Stimulated activated CD8-positive, alpha-beta memory T cell treated with anti-CD3 and anti-CD28 coated beads, Interleukin-2, amount 100 ng/mL, for 1 hour (primary cell): ENCODE measurements at regions not wholly inside any gene's neighbourhood (a gene's known extent, or its start where the extent isn't known, plus 50 kb on each side); places are given as distances from the start of the nearest gene placed in this dataset.

ENCODE experiments used
- DNase-seq, 2 donors: peaks; one replicate each; pipeline ENCODE4 v3.0.0-alpha.2; 2020; ENCODE audit warnings: low read depth in 2 of 2

DNA sequence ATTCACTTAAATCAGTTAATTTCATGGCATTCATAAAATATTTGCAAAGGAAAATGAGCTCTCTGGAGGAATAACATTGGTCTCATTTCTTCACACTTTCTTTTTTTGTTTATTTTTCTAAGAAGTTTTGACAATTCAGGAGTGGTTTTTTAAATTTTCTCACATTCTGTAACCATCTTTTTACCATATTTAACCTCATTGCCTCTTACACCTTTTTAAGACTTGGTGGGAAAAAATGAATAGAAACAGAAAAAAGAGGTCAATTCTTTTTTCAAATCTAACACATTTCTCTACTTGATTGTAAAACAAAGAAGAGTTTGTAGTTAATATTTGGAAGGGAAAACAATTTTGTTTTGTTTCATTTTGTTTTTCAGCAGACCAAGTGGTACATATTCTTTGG is 1034.7 kb upstream of the RAG2 start:
- no peak for DNase-seq

DNA sequence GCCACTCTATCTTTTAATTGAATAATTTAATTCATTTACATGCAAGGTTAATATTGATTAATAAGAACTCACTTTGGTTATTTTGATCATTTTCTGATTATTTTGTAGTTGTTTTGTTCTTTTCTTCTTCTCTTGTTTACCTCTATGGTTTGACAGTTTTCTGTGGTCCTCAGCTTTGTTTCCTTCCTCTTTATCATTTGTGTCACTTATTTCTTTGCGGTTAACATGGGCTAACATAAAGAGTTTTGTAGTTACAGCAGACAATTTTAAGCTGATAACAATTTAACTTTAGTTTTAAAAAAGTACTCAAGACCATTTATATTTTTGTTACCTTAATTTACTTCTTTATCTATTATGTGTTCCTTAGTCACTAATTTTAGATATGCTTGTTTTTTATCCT is 1032.8 kb upstream of the RAG2 start:
- no peak for DNase-seq

DNA sequence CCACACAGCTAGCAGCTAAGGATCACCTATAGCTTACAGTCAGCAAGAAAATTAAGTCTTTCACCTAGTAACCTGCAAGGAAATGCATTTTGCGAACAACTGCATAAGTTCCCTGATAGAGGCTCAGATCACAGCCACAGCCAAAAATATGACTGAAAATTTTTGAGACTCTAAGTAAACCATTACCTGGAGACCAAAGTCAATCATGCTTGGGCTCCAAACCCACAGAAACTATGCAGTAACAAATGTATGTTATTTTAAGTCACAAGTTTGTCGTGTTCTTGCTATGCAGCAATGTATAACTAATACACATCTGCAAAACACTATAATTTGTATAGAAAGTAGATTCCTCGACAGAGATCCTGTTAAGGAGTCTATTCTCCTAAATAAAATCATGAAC is 1025.7 kb upstream of the RAG2 start:
- DNase-seq = no peak

DNA sequence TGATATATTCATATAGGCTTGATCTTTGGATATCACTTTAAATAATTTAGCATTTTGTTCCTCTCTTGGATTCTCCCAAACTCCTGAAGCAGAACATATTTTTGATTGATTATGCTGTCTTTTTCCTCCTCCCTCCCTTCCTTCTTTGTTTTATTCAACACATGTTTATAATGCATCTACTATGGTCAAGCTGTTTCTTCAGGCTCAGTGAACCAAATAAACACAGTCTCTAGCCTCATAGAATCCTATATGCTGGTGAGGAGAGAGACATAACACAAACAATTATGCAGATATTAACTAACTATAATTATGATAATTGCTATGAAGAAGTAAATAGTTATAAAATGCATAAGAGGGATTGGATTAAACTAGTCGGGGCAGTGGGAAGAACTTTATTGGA is 1023.6 kb upstream of the RAG2 start:
- no peak for DNase-seq

DNA sequence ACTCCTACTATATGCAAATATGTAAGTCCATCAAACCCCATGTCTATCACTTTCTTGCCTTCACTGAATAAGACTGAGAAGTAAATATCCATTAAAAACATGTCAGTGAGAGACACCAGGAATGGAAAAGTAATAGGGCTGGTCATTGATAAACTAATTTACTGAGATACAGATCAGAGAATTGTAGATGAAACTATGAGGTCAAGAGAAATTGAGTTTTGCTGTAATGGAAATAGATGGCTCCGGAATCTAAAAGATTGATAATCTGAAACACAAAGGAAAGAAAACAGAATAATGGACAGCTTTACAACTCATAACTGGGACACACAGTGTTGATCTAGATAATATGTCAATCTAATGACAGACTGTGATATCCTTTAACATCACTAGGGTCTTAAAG is 1018.3 kb upstream of the RAG2 start:
- DNase-seq = no peak

DNA sequence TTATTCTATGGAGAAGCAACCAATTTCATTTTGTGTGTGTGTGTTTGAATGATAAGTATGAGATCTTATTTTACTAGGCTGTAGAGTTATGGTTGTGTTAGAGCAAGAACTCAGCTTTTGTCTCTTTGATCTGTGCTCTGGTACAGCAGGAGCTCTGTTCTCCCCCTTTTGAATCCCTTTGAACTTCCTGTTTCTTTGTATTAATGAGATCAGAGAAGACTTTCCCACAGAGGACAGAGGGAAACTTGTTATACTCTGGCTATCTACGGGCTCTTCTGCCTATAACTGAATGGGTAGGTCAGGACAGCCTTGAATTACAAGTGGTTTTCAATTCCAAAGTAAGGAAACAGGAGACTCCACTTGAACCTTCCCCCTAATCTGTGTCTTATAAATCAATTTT is 1015.0 kb upstream of the RAG2 start:
- no peak for DNase-seq

DNA sequence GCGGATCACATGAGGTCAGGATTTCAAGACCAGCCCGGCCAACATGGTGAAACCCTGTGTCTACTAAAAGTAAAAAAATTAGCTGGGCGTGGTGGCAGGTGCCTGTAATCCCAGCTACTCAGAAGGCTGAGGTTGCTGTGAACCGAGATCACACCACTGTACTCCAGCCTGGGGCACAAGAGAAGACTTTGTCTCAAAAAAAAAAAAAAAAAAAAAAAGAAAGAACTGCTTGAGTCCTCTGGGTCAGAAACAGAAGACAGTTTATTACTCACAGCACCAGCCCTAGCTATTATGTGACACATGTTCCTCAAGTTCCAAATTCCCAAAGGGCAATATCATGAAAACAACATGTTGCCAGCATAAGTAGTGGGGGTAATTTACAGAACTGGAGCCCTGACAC is 1014.1 kb upstream of the RAG2 start:
- DNase-seq = no peak

DNA sequence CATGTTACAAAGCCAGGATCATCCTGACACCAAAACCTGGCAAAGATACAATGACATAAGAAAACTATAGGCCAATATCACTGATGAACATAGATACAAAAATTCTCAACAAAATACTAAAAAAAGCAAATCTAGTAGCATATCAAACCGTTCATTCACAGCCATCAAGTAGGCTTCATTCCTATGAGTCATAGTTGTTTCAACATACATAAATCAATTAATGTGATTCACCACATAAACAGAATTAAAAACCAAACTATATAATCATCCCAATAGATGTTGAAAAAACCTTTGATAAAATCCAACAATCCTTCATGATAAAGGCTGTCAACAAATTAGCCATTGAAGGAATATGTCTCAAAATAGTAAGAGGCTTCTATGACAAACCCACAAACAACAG is 1007.2 kb upstream of the RAG2 start:
- no peak for DNase-seq

DNA sequence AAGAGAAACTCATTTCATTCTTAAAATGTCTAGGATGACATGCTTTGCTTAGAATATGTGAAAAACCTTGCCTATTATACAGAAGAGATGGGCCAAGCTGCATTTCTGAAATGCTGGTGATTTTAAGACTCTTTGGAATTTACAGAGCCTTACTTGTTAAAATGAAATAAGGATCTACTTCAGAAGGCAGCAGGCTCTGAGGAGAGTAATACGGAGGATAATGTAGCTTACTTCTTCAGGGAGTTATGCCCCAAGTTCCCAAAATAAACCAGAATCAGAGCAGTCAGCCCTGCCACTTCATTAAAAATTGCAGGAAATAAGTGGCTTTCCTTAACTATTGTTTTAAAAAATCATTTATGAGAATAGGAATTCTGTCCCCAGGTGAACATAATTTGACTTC is 1000.3 kb upstream of the RAG2 start:
- no peak for DNase-seq

DNA sequence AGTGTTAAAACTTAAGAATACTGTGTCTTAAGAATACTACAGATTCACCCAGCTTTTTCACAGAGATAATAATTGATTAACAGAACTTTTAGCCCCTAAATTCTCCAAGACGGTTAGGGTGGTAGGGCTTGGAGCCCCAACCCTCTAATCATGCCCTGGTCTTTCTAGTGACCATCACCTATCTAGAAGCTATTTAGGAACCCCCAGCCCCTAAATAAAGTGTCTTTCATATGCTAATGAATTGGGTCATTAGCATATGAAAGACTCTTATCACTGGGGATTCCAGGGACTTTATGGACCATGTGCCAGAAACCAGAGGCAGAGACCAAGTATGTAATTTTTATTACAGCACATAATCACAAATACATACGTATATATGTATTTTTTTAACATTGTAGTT is 999.7 kb upstream of the RAG2 start:
- no peak for DNase-seq

DNA sequence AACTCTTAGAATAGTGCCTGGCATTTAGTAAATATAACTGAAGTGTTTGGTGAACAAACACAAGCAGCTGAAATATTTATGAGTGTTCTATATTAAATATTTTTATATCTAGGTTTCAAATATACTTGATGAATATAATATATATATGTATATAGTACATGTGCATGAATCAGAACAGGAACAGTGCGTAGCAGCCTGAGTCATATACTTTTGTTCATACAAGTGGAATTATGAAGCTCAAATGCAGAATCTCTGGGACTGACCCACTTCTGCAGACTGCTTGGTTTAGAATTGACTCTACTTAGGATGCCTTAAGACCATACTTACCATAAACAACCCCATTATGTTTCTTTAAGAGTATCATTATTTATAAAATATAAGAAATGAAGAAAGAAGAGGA is 997.8 kb upstream of the RAG2 start:
- DNase-seq = no peak

DNA sequence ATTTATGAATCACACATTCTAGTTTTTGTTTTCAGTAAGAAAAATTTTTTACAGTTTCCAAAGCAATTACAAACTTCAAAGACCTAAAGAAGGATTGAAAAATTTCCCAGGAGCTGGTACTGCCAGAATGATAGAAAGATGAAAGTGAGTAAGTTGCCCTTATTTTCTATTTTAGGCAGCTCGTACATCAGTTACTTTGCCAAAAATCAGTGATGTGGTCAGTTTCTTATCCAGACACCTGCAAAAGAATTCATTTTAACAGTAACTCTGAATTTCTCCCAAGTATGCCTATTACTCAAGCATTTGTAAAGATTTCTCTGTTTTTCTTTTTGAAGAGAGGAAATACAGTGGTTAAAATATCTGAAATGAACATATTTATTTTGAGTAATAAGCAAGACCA is 976.3 kb upstream of the RAG2 start:
- no peak for DNase-seq

DNA sequence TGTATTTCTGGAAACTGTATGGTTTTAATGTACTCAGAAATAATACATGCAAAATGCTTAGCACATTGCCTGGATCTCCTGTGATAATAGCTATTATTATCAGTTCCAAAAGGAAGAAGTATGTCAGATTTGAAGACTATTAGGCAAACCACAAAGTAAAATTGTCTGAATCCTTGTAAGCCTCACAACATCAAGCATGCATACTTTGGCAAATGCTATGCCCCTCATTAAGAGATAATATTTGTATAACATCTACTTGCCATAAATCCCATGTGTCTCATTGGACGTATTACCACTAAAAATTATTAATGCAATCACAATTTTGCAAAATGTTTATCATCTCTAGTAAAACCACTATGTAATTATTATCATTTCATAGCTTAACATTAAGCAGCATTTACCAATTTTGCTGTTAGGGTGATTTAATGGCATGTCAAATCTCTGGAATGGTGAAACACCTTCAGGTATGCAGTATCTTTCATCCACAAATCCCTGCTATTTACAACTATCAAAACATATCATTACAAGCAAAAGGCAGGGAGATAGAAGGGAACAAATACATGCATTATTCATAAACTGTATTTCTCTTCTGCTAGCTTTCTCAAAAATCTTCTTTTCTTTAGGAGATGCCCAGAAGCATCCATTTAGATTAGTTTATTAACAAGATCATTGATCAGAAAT is 974.6 kb upstream of the RAG2 start:
- DNase-seq = no peak

DNA sequence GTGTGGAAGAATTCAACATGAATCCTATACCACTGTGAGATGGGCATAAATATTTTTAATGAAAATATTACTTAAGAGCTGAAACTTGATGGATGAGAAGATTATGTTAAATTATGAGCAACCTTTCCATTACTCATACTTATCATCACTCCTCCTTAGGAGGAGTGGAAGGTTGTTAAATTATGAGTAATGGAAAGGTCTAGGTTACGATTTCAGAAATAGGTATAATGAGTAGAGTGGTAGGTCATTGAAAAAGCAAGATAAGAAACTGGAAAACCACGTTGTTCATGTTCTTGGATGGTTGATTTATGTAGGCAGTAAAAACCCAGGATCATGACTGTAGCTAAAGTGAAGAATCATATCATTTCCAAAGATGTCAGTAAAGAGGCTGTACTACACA is 973.2 kb upstream of the RAG2 start:
- no peak for DNase-seq

DNA sequence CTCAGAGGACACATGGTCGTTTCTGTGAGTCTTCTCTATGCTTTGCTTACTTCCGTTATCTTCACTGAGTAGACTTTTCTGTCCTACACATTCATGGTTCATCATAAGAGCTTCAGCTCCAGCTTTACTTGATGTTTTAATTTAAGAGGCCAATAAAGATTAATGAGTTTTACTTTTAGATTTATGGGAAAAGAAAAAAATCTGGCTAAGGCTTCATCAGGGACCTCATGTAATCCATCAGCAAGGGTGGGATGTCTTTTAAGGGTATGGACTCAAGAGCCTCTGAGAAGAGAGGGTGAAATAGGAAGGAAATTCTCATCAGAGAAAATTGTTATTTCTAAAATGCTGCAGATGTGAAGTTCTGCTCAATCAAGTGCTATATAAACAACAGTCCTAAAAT is 963.0 kb upstream of the RAG2 start:
- no peak for DNase-seq

DNA sequence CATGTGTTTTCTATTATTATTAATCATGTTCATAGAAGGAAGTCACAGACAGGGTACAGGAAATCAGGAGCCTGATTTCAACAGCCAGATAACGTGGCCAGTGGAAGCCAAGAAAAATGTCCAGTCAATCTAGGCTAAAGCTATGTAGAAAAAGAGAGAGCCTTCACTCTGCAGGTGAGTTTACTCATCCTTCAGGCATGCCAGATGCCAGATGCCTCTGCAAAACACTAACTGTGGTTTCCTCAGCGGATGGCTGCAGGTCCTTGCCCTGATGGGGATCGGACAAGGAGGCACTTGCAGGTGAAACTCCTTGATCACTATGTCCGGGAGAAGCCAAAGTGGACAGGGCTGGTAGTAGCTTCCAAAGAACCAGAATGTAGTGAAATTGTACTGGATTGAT is 962.3 kb upstream of the RAG2 start:
- DNase-seq = no peak

DNA sequence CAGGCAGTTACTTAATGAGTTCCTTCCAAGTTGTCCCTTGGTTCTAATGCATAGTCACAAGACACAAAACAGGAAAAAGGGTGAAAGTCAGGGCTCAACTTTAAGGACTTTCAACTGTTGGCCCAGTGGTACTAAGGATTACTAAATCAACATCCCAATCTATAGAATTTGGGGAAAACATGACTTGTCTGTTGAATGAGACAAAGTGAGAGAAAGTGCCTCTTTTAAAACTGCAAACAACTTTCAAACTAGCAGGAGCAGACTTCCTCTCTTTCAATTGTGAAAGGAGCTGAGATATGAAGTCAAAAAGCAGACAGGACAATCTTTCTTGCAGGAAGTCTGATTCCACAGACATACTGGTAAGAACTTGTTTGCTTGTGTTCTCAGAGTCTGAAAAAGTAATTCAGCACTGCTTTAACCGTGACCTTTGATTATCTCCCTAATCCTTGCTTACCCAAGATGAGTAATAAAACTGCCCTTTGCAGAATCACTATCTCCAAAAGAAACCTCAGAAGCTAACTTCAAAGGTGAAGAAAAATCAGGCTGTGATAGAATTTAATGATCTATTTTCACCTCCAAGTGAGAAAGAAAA is 960.7 kb upstream of the RAG2 start:
- no peak for DNase-seq

DNA sequence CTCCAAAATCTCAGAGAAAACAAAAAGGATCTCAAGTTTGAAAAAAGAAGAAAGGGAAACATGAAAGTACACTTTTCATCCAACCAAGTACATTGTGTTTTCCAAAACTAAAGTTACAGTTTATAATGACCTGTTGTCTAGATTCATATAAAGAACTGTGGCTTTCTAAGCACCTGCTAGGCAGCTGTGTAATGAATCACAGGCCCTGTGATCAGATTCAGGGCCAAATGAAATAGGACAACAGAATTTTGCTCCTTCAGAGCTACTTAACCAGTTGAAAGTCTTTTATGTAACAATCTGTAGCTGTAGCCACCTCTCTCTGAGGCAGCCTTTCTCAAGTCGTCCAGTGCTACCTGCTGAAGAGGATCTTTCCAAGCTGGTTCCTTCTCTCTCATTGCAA is 960.0 kb upstream of the RAG2 start:
- DNase-seq = no peak

DNA sequence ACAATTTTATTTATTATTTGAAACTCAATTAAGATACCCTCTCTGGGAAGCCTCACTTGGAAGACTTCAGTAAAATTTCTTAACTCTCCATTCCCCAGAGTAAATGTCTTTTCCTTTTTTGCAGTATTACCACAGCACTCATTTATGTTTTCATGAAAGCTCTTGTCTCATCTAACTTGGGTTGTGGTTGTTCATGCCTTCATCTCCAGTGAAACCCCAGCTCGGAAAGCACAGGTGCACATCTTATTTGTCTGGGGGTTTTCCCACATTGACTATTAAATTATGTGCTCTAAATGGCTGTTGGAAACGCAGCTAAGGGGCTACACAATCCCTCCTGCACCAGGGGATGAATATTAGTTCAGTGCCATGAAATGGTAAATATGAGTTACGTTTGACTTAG is 954.2 kb upstream of the RAG2 start:
- no peak for DNase-seq

DNA sequence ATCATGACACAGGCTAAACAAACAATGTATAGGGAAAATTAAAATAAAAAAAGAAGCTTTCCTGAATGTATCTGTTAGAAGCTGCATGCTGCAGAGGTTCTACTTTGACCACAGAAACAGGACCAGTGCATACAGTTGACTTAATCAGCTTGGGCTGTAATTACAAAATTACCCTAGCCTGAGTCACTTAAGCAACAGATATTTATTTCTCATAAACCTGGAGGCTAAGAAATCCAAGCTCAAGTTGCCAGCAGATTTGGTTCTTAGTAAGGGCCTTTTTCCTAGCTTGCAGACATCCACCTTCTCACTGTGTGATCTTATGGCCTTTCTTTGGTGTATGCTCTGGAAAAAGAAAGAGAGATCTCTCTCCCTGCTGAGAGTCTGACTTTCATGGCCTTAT is 946.5 kb upstream of the RAG2 start:
- no peak for DNase-seq

DNA sequence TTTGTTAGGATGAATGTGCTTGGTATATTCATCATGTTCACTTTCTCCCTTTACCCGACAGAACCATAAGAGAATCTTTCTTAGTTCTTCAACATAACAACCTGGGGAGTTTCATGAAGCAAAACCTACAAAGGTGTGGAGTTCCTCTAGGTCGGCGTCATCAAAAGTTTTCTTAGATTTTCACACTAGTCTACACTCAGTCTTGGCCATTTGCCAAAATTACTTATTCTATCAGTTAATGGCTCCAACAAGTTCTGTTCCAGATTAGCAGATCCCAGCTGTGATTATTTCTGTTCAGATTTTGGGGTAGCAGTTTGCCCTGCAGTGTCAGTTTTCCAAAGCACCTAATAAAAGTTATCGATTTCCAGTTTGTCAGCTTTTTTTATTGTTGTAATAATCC is 935.8 kb upstream of the RAG2 start:
- DNase-seq = no peak

DNA sequence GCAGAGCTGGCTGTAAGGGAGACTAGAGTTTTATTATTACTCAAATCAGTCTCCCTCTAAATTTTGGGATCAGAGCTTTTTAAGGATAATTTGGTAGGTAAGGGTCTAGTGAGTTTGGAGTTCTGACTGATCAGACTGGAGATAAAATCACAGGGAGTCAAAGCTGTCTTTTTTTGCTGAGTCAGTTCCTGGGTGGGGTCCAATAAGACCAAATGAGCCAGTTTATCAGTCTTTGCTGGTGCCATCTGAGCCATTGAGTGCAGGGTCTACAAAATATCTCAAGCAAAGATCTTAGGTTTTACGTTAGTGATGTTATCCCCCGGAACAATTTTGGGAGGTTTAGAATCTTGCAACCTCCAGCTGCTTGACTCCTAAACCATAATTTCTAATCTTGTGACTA is 935.1 kb upstream of the RAG2 start:
- DNase-seq = no peak

DNA sequence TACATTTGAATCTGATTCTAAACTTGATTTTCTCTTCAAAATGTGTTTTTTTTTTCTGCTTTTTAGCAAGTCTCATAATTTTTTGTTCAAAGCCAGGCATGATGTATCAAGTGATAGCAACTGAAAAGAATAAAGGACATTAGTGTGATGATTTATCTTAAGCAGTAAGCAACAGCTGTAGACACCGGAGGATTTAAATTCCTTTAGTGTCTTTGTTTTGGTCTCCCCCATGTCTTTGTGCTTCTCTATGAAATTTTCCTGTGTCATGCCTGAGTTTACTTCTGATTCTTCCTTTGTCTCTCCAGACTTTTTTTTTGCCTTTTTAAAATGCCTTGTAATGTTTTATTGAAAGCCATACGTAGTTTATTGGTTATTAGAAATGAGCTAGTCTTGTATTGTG is 934.2 kb upstream of the RAG2 start:
- DNase-seq = no peak

DNA sequence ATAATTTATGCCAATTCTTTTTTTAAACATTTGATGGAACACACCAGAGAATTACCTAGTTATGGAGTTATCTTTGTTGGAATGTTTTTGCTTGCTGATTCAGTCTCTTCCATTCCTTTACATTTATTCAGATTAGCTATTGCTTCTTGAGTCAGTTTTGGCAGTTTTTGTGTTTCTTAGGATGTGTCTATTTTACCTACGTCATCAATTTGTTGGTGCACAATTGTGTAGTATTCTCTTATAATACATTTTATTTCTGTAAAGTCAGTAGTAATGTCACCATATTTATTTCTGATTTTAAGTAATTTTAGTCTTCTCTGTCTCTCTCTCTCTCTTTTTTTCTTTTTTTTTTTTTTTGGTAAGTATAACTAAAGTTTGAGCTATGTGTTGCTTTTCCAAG is 929.5 kb upstream of the RAG2 start:
- DNase-seq = no peak
